ENCODE measurements at regions not wholly inside any gene's neighbourhood (a gene's known extent, or its start where the extent isn't known, plus 50 kb on each side); places are given as distances from the start of the nearest gene placed in this dataset.

DNA sequence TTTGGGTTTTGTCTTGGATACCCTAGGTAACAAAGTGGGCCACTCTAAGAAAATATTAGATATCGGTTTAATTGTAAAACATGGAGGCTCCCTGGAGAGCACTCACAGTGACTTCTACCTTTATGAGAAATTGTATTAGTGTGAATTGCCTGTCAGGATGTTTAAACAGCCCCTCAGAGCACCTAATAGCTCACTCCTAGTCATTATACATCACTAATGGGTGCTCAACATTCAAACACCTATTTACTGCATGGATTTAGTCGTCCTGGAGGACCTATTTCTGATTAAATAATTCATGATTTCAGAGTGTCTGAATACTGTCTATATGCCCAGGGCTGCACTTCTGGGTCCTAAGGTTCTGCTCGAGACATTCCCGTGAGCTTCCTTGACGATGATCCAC, 430.2 kb upstream of the EEF2KMT start:
- TF ChIP-seq, protein P1, sequence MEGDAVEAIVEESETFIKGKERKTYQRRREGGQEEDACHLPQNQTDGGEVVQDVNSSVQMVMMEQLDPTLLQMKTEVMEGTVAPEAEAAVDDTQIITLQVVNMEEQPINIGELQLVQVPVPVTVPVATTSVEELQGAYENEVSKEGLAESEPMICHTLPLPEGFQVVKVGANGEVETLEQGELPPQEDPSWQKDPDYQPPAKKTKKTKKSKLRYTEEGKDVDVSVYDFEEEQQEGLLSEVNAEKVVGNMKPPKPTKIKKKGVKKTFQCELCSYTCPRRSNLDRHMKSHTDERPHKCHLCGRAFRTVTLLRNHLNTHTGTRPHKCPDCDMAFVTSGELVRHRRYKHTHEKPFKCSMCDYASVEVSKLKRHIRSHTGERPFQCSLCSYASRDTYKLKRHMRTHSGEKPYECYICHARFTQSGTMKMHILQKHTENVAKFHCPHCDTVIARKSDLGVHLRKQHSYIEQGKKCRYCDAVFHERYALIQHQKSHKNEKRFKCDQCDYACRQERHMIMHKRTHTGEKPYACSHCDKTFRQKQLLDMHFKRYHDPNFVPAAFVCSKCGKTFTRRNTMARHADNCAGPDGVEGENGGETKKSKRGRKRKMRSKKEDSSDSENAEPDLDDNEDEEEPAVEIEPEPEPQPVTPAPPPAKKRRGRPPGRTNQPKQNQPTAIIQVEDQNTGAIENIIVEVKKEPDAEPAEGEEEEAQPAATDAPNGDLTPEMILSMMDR (IDR thresholded peaks at IDR 0.05 in 8 of 11, conservative IDR thresholded peaks at IDR 0.05 in 3 of 11), result no peak
- TF ChIP-seq POLR2AphosphoS5 (IDR thresholded peaks at IDR 0.05) (no peak), POLR2A (IDR thresholded peaks at IDR 0.05) (no peak)
